NCI-H748 (cell line): ENCODE measurements at regions not wholly inside any gene's neighbourhood (a gene's known extent, or its start where the extent isn't known, plus 50 kb on each side); places are given as distances from the start of the nearest gene placed in this dataset.

Source experiments
- DNase-seq: peaks from one replicate; lab custom pipeline; 2025; ENCODE audit not compliant: unreplicated experiment; lab: John Stamatoyannopoulos, UW

- DNase-seq, result no peak
Observed at GRCh38 chr2:216911886-216912285, 52.0 kb upstream of the TNP1 start.

GRCh38 chr2:216911008-216911407 is 51.1 kb upstream of the TNP1 start:
- DNase-seq, result no peak

DNA sequence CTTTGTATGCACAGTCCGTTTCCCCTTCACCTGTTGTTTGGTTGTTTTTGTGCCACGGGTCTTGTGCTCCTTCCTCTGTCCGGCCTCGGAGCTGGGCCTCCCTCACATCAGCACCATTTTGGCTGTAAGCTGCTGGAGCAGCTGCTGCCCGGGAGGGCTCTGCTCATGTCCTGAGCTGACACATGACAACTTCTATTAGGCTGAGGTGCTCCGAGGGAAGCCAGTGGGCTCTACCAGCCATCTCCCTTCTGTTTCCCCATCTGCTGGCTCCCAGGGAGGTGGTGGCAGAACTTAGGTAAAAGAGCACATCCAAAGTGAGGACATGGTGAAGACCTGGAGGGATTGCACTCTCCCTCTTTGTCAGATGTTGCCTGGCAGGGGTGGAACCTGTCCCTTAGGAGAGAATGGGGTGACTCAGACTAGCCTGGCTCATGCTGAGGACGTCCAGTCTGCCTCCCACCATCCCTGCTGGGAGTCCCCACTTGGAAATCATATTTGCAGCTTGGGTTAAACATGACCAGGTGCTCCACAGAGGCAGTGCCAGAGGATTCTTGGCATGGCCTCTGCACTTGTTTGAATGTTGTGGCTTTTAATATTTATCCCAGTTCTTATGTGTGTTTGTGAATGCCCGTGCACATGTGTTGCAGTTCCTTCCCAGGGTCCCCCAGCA is 49.8 kb upstream of the TNP1 start:
- no peak for DNase-seq
